ENCODE measurements at regions not wholly inside any gene's neighbourhood (a gene's known extent, or its start where the extent isn't known, plus 50 kb on each side); places are given as distances from the start of the nearest gene placed in this dataset.

- no peak for TF ChIP-seq YY1 (IDR thresholded peaks at IDR 0.05; ENCODE audit: low read depth)
- no peak for TF ChIP-seq TAF1 (IDR thresholded peaks at IDR 0.05; ENCODE audit: low read depth)
Measured at GRCh38 chr12:38102197-38102596, 214.4 kb upstream of the ALG10B start.

All from Ishikawa (cell line).